K562 (cell line): ENCODE measurements at regions not wholly inside any gene's neighbourhood (a gene's known extent, or its start where the extent isn't known, plus 50 kb on each side); places are given as distances from the start of the nearest gene placed in this dataset.

Experiments
- EP300 ChIP-seq: IDR thresholded peaks from 2 replicates; pipeline ENCODE4 v1.6.1; 2012; ENCODE audit warnings: low read length, improper control_type of control experiment
- GABPA ChIP-seq: fragments of 200-800 bp; sonication (Bioruptor generic); conservative IDR thresholded peaks from 2 replicates; pipeline ENCODE4 v1.6.1; 2016; ENCODE audit warnings: low read depth, missing genetic modification characterization, missing compliant biosample characterization
- RBM34 ChIP-seq: fragments of 200-400 bp; formaldehyde crosslinking; IDR thresholded peaks from 2 replicates; pipeline ENCODE4 v1.6.1; 2018; ENCODE audit warnings: low read length, borderline replicate concordance; ENCODE audit not compliant: insufficient read depth
- ZNF239 ChIP-seq: fragments of 250-450 bp; sonication (Bioruptor Pico); IDR thresholded peaks from 2 replicates; pipeline ENCODE4 v1.4.0; 2020; ENCODE audit warnings: mild to moderate bottlenecking
- TF ChIP-seq, protein P1 (sequence below): fragments of 250-450 bp; sonication (Bioruptor Pico); IDR thresholded peaks from 2 replicates; pipeline ENCODE4 v1.4.0; 2020; ENCODE audit warnings: mild to moderate bottlenecking

DNA sequence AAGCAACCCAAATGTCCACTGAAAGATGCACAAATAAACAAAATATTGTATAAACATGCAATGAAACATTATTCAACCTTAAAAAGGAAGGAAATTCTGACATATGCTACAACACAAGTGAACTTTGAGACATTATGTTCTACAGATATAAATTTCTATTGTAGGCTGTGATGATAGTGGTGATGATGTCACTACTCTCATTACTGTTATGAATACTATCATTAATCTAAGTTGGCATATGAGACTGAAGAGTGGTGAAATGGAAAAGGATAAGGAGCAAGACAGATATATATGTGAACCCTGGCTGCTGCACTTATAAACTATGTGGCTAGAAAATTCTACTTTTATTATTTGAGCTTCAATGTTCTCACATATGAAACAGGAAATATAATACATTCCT is 360.2 kb downstream of the TFAP2A start:
- TF ChIP-seq ZNF239 (no peak), GABPA (no peak), RBM34 (no peak), EP300 (no peak)
- TF ChIP-seq, protein P1, sequence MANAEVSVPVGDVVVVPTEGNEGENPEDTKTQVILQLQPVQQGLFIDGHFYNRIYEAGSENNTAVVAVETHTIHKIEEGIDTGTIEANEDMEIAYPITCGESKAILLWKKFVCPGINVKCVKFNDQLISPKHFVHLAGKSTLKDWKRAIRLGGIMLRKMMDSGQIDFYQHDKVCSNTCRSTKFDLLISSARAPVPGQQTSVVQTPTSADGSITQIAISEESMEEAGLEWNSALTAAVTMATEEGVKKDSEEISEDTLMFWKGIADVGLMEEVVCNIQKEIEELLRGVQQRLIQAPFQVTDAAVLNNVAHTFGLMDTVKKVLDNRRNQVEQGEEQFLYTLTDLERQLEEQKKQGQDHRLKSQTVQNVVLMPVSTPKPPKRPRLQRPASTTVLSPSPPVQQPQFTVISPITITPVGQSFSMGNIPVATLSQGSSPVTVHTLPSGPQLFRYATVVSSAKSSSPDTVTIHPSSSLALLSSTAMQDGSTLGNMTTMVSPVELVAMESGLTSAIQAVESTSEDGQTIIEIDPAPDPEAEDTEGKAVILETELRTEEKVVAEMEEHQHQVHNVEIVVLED (CRISPR knock-in tag), result no peak
